ENCODE measurements at regions not wholly inside any gene's neighbourhood (a gene's known extent, or its start where the extent isn't known, plus 50 kb on each side); places are given as distances from the start of the nearest gene placed in this dataset.
"Not testable (repeated sequence)": the region's sequence is repeated elsewhere in the genome, so short reads cannot be mapped to it uniquely, and the experiment has no call there.

- no peak for DNase-seq (ENCODE audit: low read depth)
These were observed 456.3 kb upstream of the ERCC4 start for GRCh38 chr16:13463619-13464018.

GRCh38 chr16:13471036-13471435 lies 448.9 kb upstream of the ERCC4 start:
- DNase-seq (ENCODE audit: low read depth) = no peak

GRCh38 chr16:13478991-13479390 lies 441.0 kb upstream of the ERCC4 start:
- DNase-seq (ENCODE audit: low read depth) = no peak

- DNase-seq (ENCODE audit: low read depth) = no peak
These were observed 440.4 kb upstream of the ERCC4 start for GRCh38 chr16:13479549-13479948.

- no peak for DNase-seq (ENCODE audit: low read depth)
These were observed 439.2 kb upstream of the ERCC4 start for GRCh38 chr16:13480801-13481200.

- no peak for DNase-seq (ENCODE audit: low read depth)
These were observed 436.8 kb upstream of the ERCC4 start for GRCh38 chr16:13483121-13483520.

GRCh38 chr16:13489416-13489815 lies 430.5 kb upstream of the ERCC4 start:
- DNase-seq (ENCODE audit: low read depth) = not testable (repeated sequence)

- no peak for DNase-seq (ENCODE audit: low read depth)
These were observed 427.9 kb upstream of the ERCC4 start for GRCh38 chr16:13492046-13492445.

- DNase-seq (ENCODE audit: low read depth) = no peak
These were observed 415.9 kb upstream of the ERCC4 start for GRCh38 chr16:13503960-13504635.

GRCh38 chr16:13507530-13507929 lies 412.4 kb upstream of the ERCC4 start:
- DNase-seq (ENCODE audit: low read depth) = no peak

- no peak for DNase-seq (ENCODE audit: low read depth)
These were observed 409.4 kb upstream of the ERCC4 start for GRCh38 chr16:13510425-13511151.

GRCh38 chr16:13517841-13518240 lies 402.1 kb upstream of the ERCC4 start:
- DNase-seq (ENCODE audit: low read depth) = no peak

- DNase-seq (ENCODE audit: low read depth) = no peak
These were observed 400.1 kb upstream of the ERCC4 start for GRCh38 chr16:13519871-13520270.

GRCh38 chr16:13521356-13521755 lies 398.6 kb upstream of the ERCC4 start:
- no peak for DNase-seq (ENCODE audit: low read depth)

GRCh38 chr16:13527332-13527731 lies 392.6 kb upstream of the ERCC4 start:
- no peak for DNase-seq (ENCODE audit: low read depth)

GRCh38 chr16:13528691-13529090 lies 391.3 kb upstream of the ERCC4 start:
- no peak for DNase-seq (ENCODE audit: low read depth)

- DNase-seq (ENCODE audit: low read depth) = no peak
These were observed 390.6 kb upstream of the ERCC4 start for GRCh38 chr16:13529193-13529982.

- DNase-seq (ENCODE audit: low read depth) = no peak
These were observed 379.2 kb upstream of the ERCC4 start for GRCh38 chr16:13540771-13541170.

- no peak for DNase-seq (ENCODE audit: low read depth)
These were observed 377.7 kb upstream of the ERCC4 start for GRCh38 chr16:13542284-13542683.

GRCh38 chr16:13543850-13544249 lies 376.1 kb upstream of the ERCC4 start:
- DNase-seq (ENCODE audit: low read depth) = no peak

GRCh38 chr16:13545271-13545670 lies 374.7 kb upstream of the ERCC4 start:
- no peak for DNase-seq (ENCODE audit: low read depth)

GRCh38 chr16:13550254-13550653 lies 369.7 kb upstream of the ERCC4 start:
- no peak for DNase-seq (ENCODE audit: low read depth)

All from amniotic epithelial cell (primary cell).